Fibroblast of skin of abdomen (primary cell): ENCODE measurements at regions not wholly inside any gene's neighbourhood (a gene's known extent, or its start where the extent isn't known, plus 50 kb on each side); places are given as distances from the start of the nearest gene placed in this dataset.
"Not testable (repeated sequence)": the region's sequence is repeated elsewhere in the genome, so short reads cannot be mapped to it uniquely, and the experiment has no call there.

Source experiments
- DNase-seq: peaks from one replicate; pipeline ENCODE4 v3.0.0-alpha.2; 2013

- no peak for DNase-seq
Measured at GRCh38 chr5:43920422-43920821, 317.4 kb downstream of the NNT start.

DNA sequence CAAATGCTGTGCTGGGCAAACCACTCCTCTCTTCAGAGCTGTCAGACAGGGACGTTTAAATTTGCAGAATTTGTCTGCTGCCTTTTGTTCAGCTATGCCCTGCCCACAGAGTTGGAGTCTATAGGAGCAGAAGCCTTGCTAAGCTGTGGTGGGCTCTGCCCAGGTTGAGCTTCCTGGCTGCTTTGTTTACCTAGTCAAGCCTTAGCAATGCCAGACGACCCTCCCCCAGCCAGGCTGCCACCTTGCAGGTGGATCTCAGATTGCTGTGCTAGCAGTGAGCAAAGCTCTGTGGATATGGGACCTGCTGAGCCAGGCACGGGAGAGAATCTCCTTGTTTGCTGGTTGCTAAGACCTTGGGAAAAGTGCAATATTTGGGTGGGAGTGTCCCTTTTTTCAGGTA is 314.9 kb downstream of the NNT start:
- no peak for DNase-seq

DNA sequence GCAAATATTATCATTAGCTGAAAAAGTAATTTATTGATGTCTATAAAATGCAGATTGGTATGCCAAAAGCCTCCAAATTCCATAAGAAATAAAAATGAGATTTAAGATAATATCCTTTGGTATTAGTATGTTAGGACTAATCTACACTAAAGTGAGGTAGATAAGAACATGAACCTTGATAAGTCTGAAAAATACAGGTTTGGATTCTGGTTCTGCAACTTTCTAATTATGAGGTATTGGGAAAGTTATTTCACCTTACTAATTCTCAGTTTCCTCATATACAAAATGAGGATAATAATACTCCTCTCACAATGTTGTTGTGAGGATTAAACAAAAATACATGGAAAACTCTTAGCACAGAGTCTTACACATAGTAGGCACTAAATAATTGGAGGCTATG is 300.1 kb downstream of the NNT start:
- DNase-seq, result no peak

GRCh38 chr5:43900974-43901373 is 298.0 kb downstream of the NNT start:
- DNase-seq, result no peak

- DNase-seq, result no peak
Measured at GRCh38 chr5:43895876-43896275, 292.9 kb downstream of the NNT start.

GRCh38 chr5:43893951-43894684 is 291.1 kb downstream of the NNT start:
- DNase-seq, result no peak

DNA sequence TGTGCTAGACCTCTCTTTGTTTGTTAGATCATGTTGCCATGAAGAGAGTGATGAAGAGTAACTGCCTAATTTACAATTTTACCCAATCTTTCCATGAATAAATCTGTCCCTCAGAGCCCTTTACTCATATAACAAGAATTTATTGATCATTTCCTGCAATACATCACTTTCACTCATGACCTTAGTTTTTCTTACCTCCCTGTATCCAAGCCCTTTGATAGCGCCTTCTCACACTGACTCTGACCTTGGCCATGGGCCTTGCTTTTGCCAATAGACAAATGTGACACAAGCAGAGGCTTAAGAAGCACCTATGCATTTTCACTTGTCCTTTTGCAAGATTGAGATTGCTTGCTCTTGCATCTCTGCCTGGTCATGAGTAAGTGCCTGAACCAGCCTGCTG is 288.1 kb downstream of the NNT start:
- DNase-seq, result no peak

- peak; percentile 68 for DNase-seq
Measured at GRCh38 chr5:43889233-43889632, 286.3 kb downstream of the NNT start.

DNA sequence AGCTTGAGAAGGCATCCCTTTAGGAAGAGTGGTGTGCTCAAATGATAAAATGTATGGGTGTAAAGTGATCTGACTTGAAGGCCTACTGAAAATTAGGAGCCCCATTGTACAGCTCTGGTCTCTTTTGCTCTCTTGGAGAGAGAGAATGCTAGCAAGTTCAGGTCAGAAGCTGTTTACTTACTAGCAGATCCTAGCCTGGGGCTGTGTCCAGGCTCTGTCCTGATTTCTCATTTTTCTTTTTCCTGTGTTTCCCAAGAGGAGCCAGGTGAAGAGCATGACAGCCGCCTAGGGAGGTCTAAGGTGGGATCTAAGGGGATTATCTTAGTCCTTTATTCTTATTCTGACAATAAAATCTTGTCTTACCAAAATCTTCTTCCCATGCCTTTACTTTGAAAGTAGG is 272.8 kb downstream of the NNT start:
- no peak for DNase-seq

- DNase-seq, result peak; percentile 33
Measured at GRCh38 chr5:43874772-43875171, 271.8 kb downstream of the NNT start.

DNA sequence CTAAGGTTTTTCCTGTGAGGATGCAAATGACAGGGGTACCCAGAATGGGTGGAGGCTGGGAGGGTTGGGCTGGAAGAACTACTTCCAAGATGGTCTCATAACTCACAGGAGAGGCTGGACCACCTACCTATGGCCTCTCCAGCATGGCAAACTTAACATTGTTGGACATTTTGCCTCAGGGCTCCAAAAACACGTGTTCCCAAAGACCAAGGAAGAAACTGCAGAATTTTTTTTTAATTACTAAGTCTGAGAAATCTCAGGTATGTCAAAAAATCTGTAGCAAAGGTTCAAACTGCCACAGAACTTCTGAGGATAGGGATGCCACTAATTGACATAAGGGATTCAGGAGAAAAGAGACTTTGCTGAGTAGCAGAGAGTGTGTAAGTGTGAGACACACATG is 270.8 kb downstream of the NNT start:
- no peak for DNase-seq

DNA sequence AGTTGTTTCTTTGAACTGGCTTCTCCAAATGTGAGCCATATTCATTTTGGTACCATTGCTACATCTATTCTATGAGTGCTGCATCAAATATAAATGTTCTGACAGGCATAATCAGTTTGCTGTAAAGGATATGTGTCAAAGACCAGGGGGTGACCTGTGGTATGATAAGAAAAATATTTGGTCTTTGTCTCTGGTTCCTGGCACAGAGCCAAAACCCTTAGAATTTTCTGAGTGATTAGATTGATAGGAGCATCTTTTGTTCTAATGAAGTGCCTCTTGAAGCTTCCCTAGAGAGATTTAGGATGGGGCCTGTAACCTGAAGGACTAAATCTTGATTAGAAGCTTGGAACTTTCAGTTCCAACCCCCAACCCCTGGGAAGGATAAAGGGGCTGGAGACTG is 256.3 kb downstream of the NNT start:
- no peak for DNase-seq

GRCh38 chr5:43855452-43855851 is 252.5 kb downstream of the NNT start:
- no peak for DNase-seq

DNA sequence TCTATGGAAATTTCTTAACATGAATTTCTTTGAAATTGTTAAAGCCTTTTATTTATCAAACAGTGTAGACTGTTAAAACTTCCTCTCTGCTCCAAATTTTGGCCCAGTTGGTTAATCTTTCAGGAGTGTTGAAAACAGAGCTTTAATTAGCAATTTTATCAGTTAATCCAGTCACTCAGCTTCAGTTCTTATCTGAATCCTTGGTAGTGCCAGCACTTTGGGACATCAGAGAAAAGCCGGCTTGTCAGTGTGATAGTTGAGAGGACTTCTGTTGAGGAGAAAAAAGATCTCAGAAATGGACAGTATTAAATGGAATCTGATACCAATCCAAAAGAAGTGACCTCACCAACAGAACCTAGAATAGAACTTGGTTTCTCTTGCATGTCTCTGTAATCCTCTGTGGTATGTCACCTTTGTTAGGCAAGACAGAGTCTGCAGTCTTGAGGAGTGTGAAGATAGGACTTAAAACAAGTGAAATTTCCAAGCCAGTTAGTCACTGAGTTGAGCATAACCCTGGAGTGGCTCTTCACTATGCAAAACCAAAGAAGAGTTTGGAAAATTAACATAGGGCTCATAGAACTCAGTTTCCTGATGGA is 251.8 kb downstream of the NNT start:
- no peak for DNase-seq

GRCh38 chr5:43852279-43852678 is 249.3 kb downstream of the NNT start:
- DNase-seq, result no peak

- DNase-seq, result no peak
Measured at GRCh38 chr5:43851741-43852140, 248.8 kb downstream of the NNT start.

GRCh38 chr5:43840424-43841125 is 237.6 kb downstream of the NNT start:
- DNase-seq, result peak; percentile 13

DNA sequence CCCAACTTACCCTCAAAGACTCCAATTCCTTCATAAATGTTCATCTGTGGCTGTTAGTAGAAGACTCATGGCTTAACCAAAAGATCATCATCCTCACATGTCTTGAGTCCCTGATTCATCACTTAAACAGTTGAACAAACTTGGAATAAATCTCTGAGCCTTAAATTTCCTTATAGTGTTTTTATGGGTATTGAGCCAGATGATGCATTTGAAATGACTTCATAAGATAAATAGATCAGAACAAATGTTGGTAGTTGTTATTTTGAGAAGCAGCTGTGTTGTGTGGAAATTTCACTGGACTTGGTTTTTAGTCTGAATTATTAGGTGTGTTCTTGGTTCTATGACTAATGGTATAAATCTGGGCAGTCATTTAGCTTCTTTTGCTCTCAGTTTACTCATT is 236.2 kb downstream of the NNT start:
- DNase-seq, result peak; percentile 82

GRCh38 chr5:43837996-43838395 is 235.0 kb downstream of the NNT start:
- no peak for DNase-seq

DNA sequence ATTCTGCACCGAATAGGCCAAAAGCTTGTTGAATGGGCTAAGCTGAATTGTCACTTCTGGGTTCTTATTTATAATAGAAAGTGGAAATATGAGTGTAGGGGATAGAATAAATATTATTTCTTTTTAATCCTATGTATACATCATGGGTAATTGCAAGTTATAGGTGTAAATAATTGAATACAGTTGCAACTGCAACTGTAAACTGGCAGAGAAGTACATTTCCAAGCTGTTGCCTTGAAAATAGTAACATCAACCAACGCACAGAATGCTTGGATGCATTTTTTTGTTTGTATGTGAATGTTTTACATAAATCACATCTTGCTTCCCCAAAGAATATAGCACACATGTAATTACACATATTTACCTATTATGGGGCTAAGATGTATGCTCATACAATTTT is 234.1 kb downstream of the NNT start:
- no peak for DNase-seq

DNA sequence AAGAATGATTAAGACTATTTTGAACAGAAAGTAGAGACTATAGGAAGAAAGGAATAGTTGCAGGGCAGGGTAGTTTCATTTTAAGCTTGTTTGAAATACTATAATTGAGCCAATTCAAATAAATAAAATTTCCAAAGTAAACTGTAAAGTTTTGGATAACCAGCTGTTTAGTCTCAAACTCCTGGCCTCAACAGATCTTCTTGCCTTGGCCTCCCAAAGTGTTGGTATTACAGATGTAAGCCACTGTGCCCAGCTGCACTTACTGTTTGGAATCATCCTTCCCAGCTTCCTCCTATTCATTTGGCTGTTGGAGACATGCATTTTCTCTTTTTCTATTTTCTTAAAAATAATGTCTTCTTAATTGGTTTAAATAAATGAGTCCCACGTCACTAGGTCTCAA is 231.0 kb downstream of the NNT start:
- peak; percentile 4 for DNase-seq

DNA sequence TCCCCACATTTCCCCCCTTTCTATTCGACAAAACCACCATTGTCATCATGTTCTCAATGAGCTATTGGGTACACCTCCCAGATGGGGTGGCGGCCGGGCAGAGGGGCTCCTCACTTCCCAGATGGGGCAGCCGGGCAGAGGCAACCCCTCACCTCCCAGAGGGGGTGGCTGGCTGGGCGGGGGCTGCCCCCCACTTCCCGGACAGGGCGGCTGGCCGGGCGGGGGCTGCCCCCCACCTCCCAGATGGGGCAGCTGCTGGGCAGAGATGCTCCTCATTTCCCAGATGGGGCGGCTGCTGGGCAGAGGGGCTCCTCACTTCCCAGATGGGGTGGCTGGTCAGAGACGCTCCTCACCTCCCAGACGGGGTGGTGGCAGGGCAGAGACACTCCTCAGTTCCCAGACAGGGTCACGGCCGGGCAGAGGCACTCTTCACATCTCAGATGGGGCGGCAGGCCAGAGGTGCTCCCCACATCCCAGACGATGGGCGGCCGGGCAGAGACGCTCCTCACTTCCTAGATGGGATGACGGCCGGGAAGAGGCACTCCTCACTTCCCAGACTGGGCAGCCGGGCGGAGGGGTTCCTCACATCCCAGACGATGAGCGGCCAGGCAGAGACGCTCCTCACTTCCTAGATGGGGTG is 221.5 kb downstream of the NNT start:
- DNase-seq, result not testable (repeated sequence)

- DNase-seq, result not testable (repeated sequence)
Measured at GRCh38 chr5:43818394-43818793, 215.4 kb downstream of the NNT start.

- no peak for DNase-seq
Measured at GRCh38 chr5:43815497-43815896, 212.5 kb downstream of the NNT start.
